Activated T-helper 2 cell treated with anti-CD3 and anti-CD28 coated beads, Interferon-gamma antibody, Interleukin-2, Interleukin-4, amounts not matched to agents 10 μg/mL and 5 μg/mL and 100 μg/mL, durations not matched to agents 14 hours and 24 hours and 36 hours (primary cell): ENCODE measurements at regions not wholly inside any gene's neighbourhood (a gene's known extent, or its start where the extent isn't known, plus 50 kb on each side); places are given as distances from the start of the nearest gene placed in this dataset.
A peak's percentile ranks its signal among the peaks of the same experiment; 100 is the strongest.

Experiments
- DNase-seq: peaks from one replicate; pipeline ENCODE4 v3.0.0; 2021; ENCODE audit warnings: low spot score
- H3K27ac Mint-ChIP-seq: one replicate; pipeline ENCODE4 v1.8.0; 2021; ENCODE audit warnings: mixed read lengths
- H3K27me3 Mint-ChIP-seq: one replicate; pipeline ENCODE4 v1.8.0; 2021; ENCODE audit warnings: low read depth, mixed read lengths
- H3K36me3 Mint-ChIP-seq: one replicate; pipeline ENCODE4 v1.8.0; 2021; ENCODE audit warnings: low read depth, mixed read lengths
- H3K4me1 Mint-ChIP-seq: one replicate; pipeline ENCODE4 v1.8.0; 2021; ENCODE audit warnings: low read depth, mixed read lengths
- H3K4me3 Mint-ChIP-seq: one replicate; pipeline ENCODE4 v1.8.0; 2021; ENCODE audit warnings: low read depth, mild to moderate bottlenecking, moderate library complexity, mixed read lengths
- H3K9me3 Mint-ChIP-seq: one replicate; pipeline ENCODE4 v1.8.0; 2021; ENCODE audit warnings: mixed read lengths
- intact Hi-C: fragments of 100-400 bp; cut with micrococcal nuclease; formaldehyde crosslinking; loops from one replicate; pipeline ENCODE4 v1.15.1; 2023

- intact Hi-C loops: no loop called here
- Mint-ChIP-seq H3K36me3 (no peaks in the 10 kb centered on the region), H3K4me3 (no peak overlapping the region), H3K9me3 (no peaks in the 10 kb centered on the region), H3K27ac (no peak overlapping the region), H3K4me1 (no peaks in the 10 kb centered on the region), H3K27me3 (no peaks in the 10 kb centered on the region)
- DNase-seq: no peak
Observed at GRCh38 chr11:116302756-116303155, 470.0 kb downstream of the BUD13 start.

DNA sequence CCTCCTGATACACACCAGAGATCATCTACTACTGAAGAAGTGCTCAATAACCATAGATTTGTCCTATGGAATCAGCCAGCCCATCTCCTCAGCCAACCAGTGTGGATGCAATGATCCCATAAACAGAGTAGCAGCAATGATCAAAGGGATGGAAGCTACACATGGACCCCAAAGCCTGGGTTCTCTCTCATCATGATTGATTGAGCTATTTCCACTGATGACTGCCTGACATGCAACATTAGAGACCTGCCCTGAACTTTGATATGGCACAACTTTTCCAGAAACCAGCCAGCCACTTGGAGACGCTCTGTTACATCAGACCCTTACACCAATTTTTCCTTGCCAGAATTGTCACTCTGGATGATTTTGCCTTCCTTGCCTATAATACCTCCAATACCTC, 471.6 kb downstream of the BUD13 start:
- no peak for DNase-seq
- intact Hi-C loops: no loop called here
- no peaks in the 10 kb centered on the region for H3K36me3 Mint-ChIP-seq
- H3K4me1 Mint-ChIP-seq: no peaks in the 10 kb centered on the region
- H3K27ac Mint-ChIP-seq: no peak overlapping the region
- H3K27me3 Mint-ChIP-seq: no peaks in the 10 kb centered on the region
- H3K9me3 Mint-ChIP-seq: no peaks in the 10 kb centered on the region
- H3K4me3 Mint-ChIP-seq: no peak overlapping the region

- no peaks in the 10 kb centered on the region for H3K4me1 Mint-ChIP-seq
- H3K36me3 Mint-ChIP-seq: no peaks in the 10 kb centered on the region
- no peak overlapping the region for H3K4me3 Mint-ChIP-seq
- H3K9me3 Mint-ChIP-seq: no peaks in the 10 kb centered on the region
- H3K27me3 Mint-ChIP-seq: no peaks in the 10 kb centered on the region
- no peak overlapping the region for H3K27ac Mint-ChIP-seq
- DNase-seq: no peak
- intact Hi-C loops: no loop called here
Observed at GRCh38 chr11:116300232-116300631, 472.6 kb downstream of the BUD13 start.

DNA sequence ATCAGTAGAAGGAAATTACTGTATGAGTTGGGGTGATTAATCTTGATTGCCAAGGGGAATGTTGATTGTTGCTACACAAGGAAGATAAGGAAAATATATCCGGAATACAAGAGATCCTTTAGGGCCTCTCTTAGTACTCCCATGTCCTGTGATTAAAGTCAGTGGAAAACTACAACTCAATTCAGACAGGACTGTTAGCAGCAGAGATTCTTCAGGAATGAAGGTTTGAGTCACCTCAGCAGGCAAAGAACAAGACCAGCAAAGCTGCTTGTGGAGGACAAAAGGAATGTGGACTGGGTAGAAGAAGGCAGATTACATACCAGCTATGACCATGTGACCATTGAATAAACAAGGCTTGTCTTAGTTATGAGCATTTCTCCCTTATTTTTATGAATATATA, 478.2 kb downstream of the BUD13 start:
- Mint-ChIP-seq H3K4me3 (no peak overlapping the region), H3K36me3 (no peaks in the 10 kb centered on the region), H3K4me1 (no peaks in the 10 kb centered on the region), H3K27ac (no peak overlapping the region), H3K9me3 (no peaks in the 10 kb centered on the region), H3K27me3 (no peaks in the 10 kb centered on the region)
- intact Hi-C loops: no loop called here
- DNase-seq: no peak

DNA sequence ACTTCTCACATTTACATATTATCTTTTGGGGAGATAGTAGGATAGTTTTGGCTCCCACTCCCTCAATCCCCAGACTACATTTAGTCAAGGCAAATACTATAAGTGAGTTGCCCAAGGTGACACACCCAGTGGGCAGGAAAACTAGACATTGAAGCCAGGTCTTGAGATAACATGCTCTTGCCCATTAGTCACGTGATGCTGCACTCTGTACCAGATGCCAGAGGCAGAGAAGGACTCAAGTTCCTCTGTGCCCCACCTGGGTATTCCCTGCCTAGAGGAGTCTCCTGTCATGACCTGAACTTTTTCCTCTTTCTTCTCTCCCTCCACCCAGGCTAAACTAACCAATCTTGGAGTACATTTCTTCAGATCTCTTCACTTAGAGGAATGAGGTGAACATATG, 484.9 kb downstream of the BUD13 start:
- intact Hi-C loops: no loop called here
- DNase-seq: no peak
- Mint-ChIP-seq H3K4me1 (no peaks in the 10 kb centered on the region), H3K36me3 (no peaks in the 10 kb centered on the region), H3K27ac (no peak overlapping the region), H3K4me3 (no peak overlapping the region), H3K9me3 (no peaks in the 10 kb centered on the region), H3K27me3 (no peaks in the 10 kb centered on the region)

GRCh38 chr11:116285026-116285425, 487.8 kb downstream of the BUD13 start:
- no peaks in the 10 kb centered on the region for H3K9me3 Mint-ChIP-seq
- no peak for DNase-seq
- H3K27me3 Mint-ChIP-seq: no peaks in the 10 kb centered on the region
- H3K4me1 Mint-ChIP-seq: no peaks in the 10 kb centered on the region
- no peaks in the 10 kb centered on the region for H3K36me3 Mint-ChIP-seq
- intact Hi-C loops: no loop called here
- H3K4me3 Mint-ChIP-seq: no peak overlapping the region
- no peak overlapping the region for H3K27ac Mint-ChIP-seq

DNA sequence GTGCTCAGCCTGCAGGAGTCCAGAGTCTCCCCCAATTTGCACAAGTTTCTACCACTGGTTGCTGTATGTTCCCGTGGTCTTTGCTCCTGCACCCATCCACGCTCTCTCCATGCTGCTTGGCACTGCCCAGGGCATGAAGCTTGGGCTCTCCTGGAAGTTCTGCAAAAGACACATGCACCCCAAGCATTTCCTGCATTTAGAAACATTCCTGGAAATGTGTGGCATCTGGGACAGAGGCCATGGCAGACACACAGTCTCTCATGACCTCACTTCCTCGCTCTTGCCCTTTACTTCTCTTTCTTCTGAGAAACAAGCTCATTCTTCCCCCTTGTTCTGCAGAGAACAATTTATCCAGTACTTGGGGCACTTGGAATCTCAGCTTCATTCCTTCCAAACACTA, 489.5 kb downstream of the BUD13 start:
- intact Hi-C loops: no loop called here
- no peak for DNase-seq
- Mint-ChIP-seq H3K4me3 (no peak overlapping the region), H3K27me3 (no peaks in the 10 kb centered on the region), H3K4me1 (no peaks in the 10 kb centered on the region), H3K27ac (no peak overlapping the region), H3K9me3 (no peaks in the 10 kb centered on the region), H3K36me3 (no peaks in the 10 kb centered on the region)

- Mint-ChIP-seq H3K27me3 (no peaks in the 10 kb centered on the region), H3K27ac (no peak overlapping the region), H3K9me3 (no peaks in the 10 kb centered on the region), H3K36me3 (no peaks in the 10 kb centered on the region), H3K4me3 (no peak overlapping the region), H3K4me1 (no peaks in the 10 kb centered on the region)
- no peak for DNase-seq
- intact Hi-C loops: no loop called here
Observed at GRCh38 chr11:116282481-116282880, 490.3 kb downstream of the BUD13 start.

DNA sequence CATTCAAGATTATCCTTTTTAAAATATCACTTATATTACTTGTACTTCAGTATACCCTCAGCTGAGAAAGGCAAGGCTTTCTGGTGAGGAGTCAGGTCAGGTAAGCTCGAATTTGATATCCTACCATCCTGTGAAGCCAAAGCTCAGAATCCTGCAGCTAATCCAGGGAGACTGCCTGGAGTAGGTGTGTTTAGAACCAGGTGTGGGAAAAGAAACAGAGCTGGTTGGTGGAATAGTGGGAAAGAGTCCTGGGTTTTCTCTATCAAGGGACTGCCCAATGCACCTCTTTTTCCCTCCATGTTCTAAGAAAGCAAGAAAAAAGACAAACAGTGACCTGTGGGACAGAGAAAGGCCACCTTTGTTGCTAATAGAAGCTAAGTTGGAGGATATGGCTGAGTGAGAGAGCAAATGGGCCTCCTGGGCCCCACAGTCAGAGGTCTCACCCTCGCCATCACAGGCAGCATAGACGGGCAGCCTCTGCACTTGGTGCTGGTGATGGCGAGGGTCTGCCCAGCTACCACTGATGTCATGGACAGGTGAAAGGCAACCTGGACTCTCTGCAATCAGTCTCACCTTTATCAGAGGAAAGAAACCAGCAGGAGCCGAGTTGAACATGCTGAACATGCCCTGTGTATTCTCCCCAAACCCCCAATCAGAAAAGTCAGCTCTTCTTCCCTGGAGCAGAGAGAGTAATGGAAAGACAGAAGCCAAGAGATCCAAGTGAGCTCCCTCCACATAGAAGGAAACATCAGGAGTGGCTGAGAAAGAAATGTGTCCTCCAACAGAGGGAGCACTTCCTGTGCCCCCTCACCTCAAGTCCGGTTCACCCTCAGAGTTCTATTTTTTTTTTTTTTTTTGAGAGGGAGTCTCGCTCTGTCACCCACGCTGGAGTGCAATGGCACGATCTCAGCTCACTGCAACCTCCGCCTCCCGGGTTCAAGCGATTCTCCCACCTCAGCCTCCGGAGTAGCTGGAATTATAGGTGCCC, 491.3 kb downstream of the BUD13 start:
- no peak for DNase-seq
- Mint-ChIP-seq H3K4me3 (no peak overlapping the region), H3K27ac (no peak overlapping the region), H3K36me3 (no peaks in the 10 kb centered on the region), H3K9me3 (no peaks in the 10 kb centered on the region), H3K27me3 (no peaks in the 10 kb centered on the region), H3K4me1 (no peaks in the 10 kb centered on the region)
- intact Hi-C loops: no loop called here

- Mint-ChIP-seq H3K9me3 (no peaks in the 10 kb centered on the region), H3K36me3 (no peaks in the 10 kb centered on the region), H3K4me3 (no peak overlapping the region), H3K27me3 (no peaks in the 10 kb centered on the region), H3K27ac (no peak overlapping the region), H3K4me1 (no peaks in the 10 kb centered on the region)
- DNase-seq: no peak
- intact Hi-C loops: loop anchor here (5.0 kb wide), 1 partner anchor 1542 kb away; no protein-coding TSS in a partner anchor
Observed at GRCh38 chr11:116279511-116279910, 493.3 kb downstream of the BUD13 start.

- no peaks in the 10 kb centered on the region for H3K9me3 Mint-ChIP-seq
- intact Hi-C loops: loop anchor here (5.0 kb wide), 1 partner anchor 1541 kb away; no protein-coding TSS in a partner anchor
- H3K4me1 Mint-ChIP-seq: no peaks in the 10 kb centered on the region
- no peaks in the 10 kb centered on the region for H3K27me3 Mint-ChIP-seq
- no peak overlapping the region for H3K4me3 Mint-ChIP-seq
- no peaks in the 10 kb centered on the region for H3K36me3 Mint-ChIP-seq
- no peak overlapping the region for H3K27ac Mint-ChIP-seq
- no peak for DNase-seq
Observed at GRCh38 chr11:116278076-116278475, 494.7 kb downstream of the BUD13 start.

GRCh38 chr11:116276051-116277044, 496.4 kb downstream of the BUD13 start:
- intact Hi-C loops: loop anchor here (1.0 to 5.0 kb wide), 3 partner anchors 54 to 1539 kb away; no protein-coding TSS in a partner anchor
- Mint-ChIP-seq H3K4me3 (peak overlapping the region; percentile 43), H3K36me3 (no peaks in the 10 kb centered on the region), H3K27ac (no peak overlapping the region), H3K27me3 (no peaks in the 10 kb centered on the region), H3K9me3 (no peaks in the 10 kb centered on the region), H3K4me1 (no peaks in the 10 kb centered on the region)
- DNase-seq: peak; percentile 69
